Thyroid gland (tissue), 4 donors: ENCODE measurements at regions not wholly inside any gene's neighbourhood (a gene's known extent, or its start where the extent isn't known, plus 50 kb on each side); places are given as distances from the start of the nearest gene placed in this dataset. TPM values are rescaled to one million over a fixed set of nuclear protein-coding genes. Genes with fewer than 3 reads are reported as not detected.

Experiments
- DNase-seq, 2 donors: peaks; one replicate each; pipeline ENCODE4 v3.0.0-alpha.2; 2019
- H3K27ac ChIP-seq, 3 donors: fragments of 200-600 bp; sonication (generic); 1 replicate in 2 of 3; 2 replicates in 1 of 3; pipeline ENCODE4 v1.5.1; 2016 to 2019; ENCODE audit warnings: mild to moderate bottlenecking in 1 of 3, moderate library complexity in 1 of 3
- H3K27me3 ChIP-seq: fragments of 200-600 bp; sonication (generic); one replicate; pipeline ENCODE4 v1.5.1; 2019
- H3K36me3 ChIP-seq, 2 donors: fragments of 200-600 bp; sonication (generic); one replicate each; pipeline ENCODE4 v1.5.1; 2016 to 2019
- H3K4me1 ChIP-seq, 2 donors: fragments of 200-600 bp; sonication (generic); one replicate each; pipeline ENCODE4 v1.5.1; 2017 to 2019
- H3K4me3 ChIP-seq, 3 donors: fragments of 200-600 bp; sonication (generic); replicated peaks in 1 of 3; 1 replicate in 2 of 3; 2 replicates in 1 of 3; pipeline ENCODE4 v1.5.1; 2016; ENCODE audit warnings: mild to moderate bottlenecking in 1 of 3
- H3K9me3 ChIP-seq: fragments of 200-600 bp; sonication (generic); one replicate; pipeline ENCODE4 v1.5.1; 2017
- POLR2A ChIP-seq, 2 donors: fragments of 450-650 bp; IDR thresholded peaks; one replicate each; pipeline ENCODE4 v1.6.1; 2017; ENCODE audit warnings: antibody characterized with exemption in 2 of 2, mild to moderate bottlenecking in 2 of 2, moderate library complexity in 1 of 2
- WGBS, 2 donors: methylation state at CpG; one replicate each; pipeline ENCODE4 v1.1.5; 2017; 5-methylcytosine and 5-hydroxymethylcytosine counted together
- intact Hi-C: fragments of 100-400 bp; cut with DNase I; formaldehyde crosslinking; loops from one replicate; pipeline ENCODE4 v1.15.1; 2023
- small RNA-seq: library from RNA; depleted of rRNA; stranded (forward); fragments of <200 nt; gene quantifications from one replicate; pipeline ENCODE3, GENCODE V24; 2016
- TF ChIP-seq, protein P1 (sequence below), 6 experiments: fragments of 200-600 bp in 3 of 6; fragments of 450-650 bp in 3 of 6; sonication (generic) in 3 of 6; IDR thresholded peaks; one replicate each; pipeline ENCODE4 v1.5.1; 2016 to 2019; ENCODE audit warnings: antibody characterized with exemption in 6 of 6, mild to moderate bottlenecking in 2 of 6, inconsistent platforms in 1 of 6, moderate library complexity in 1 of 6

DNA sequence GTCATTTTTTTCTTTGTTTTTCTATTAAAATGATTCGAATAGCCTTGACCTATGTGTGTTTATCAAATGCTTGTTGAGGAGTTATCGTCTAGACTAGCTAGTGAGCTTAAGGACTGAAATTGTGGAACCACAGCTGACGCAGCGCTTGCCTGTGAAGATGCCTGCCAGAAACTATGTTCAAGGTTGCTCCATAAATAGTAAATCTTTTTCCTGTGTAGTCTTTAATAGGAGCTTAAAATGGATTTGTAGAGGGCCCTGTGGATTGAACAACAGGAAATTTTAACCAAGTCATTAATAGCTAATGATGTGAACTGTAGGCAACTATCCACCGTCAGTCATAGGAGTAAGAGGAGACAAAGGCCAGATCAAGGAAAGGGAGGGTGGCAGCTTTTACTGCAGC is 145.1 kb downstream of the GNAI1 start:
- Histone ChIP-seq H3K27me3 (no peaks in the 10 kb centered on the region), H3K4me1 (peaks cover 0 to 19% of the 10 kb centered on the region in 2 donors), H3K9me3 (no peaks in the 10 kb centered on the region), H3K4me3 (no peak overlapping the region), H3K27ac (no peak overlapping the region), H3K36me3 (no peaks in the 10 kb centered on the region)
- DNase-seq, result no peak
- WGBS, 2 donors, result 68 to 73% methylated on average over 5 of the region's 5 CpGs
- intact Hi-C loops, result loop anchor here (10.0 kb wide), 1 partner anchor 145 kb away; the partner anchor contains the start of gene GNAI1
- TF ChIP-seq, protein P1, sequence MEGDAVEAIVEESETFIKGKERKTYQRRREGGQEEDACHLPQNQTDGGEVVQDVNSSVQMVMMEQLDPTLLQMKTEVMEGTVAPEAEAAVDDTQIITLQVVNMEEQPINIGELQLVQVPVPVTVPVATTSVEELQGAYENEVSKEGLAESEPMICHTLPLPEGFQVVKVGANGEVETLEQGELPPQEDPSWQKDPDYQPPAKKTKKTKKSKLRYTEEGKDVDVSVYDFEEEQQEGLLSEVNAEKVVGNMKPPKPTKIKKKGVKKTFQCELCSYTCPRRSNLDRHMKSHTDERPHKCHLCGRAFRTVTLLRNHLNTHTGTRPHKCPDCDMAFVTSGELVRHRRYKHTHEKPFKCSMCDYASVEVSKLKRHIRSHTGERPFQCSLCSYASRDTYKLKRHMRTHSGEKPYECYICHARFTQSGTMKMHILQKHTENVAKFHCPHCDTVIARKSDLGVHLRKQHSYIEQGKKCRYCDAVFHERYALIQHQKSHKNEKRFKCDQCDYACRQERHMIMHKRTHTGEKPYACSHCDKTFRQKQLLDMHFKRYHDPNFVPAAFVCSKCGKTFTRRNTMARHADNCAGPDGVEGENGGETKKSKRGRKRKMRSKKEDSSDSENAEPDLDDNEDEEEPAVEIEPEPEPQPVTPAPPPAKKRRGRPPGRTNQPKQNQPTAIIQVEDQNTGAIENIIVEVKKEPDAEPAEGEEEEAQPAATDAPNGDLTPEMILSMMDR (IDR thresholded peaks at IDR 0.05), result no peak
- TF ChIP-seq POLR2A (IDR thresholded peaks at IDR 0.05), result no peak

DNA sequence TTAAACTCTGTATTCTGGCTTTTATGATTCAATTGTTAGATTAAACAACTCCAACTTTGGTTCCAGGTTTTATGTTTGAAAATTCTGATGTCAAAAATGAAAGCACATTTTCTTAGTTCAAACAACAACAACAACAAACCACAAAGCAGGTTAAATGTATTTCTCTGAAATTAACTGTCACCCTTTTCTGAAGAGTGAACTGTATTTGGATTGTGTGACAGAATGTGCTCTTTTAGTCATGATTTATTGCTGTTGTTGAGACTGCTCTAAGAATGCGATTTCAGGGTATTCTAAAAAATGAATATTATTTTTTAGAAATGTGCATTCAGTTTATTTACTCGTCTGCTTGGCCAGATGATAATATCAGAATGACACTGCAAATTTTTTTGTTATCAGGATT is 144.1 kb downstream of the GNAI1 start:
- no peak for DNase-seq
- intact Hi-C loops, result no loop called here
- TF ChIP-seq POLR2A (IDR thresholded peaks at IDR 0.05), result no peak
- TF ChIP-seq, protein P1 (IDR thresholded peaks at IDR 0.05), result no peak
- peaks cover 0 to 19% of the 10 kb centered on the region in 2 donors for H3K4me1 ChIP-seq
- H3K36me3 ChIP-seq, result no peaks in the 10 kb centered on the region
- WGBS, 2 donors, result 87 to 88% methylated on average over 2 of the region's 2 CpGs
- no peaks in the 10 kb centered on the region for H3K27me3 ChIP-seq
- H3K9me3 ChIP-seq, result no peaks in the 10 kb centered on the region
- no peak overlapping the region for H3K27ac ChIP-seq
- no peak overlapping the region for H3K4me3 ChIP-seq

DNA sequence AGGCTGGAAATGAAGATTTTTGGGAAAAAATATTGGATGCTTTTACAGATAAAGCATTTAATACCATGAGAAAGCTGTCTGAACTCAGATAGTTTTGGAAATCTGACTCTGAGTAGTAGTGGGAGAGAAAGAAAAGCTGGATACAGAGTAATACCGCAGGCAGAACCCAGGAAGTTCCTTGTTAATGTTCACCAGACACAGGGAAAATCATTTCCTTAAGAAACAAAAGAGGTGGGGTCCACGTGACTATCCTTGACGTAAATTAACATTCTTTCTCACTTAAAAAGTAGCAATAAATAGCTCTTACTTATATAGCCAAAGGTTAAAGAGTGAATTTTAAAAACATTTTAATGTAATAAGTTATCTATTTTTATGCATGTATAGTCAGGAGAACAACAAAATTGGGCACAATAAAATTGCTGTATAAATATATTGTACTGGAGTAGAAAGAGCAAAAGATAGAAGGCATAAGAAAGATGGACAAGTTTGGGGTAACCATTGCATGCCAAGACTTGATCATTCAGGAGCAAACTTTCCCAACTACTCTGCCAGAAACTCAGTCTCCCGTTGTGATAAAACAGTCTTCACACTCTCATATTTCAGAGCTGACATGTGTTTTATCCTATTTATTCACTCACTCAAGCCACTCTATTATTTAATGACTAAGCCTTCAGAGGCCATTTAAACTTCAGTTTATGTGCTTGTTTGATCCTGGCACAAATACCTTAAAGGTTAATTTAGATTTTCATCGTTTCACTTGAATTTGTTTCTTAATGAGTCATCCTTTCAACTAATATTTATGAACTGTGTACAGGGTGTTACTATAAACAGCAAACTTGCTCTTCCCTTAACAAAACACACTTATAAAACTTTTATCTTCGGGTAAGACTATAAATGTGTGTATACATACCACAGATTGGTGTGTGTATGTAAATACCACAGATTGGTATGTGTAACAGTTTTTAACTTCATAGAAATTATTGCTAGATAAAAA is 143.1 kb downstream of the GNAI1 start:
- Histone ChIP-seq H3K4me1 (peaks cover 0 to 19% of the 10 kb centered on the region in 2 donors), H3K4me3 (no peak overlapping the region), H3K9me3 (no peaks in the 10 kb centered on the region), H3K27ac (no peak overlapping the region), H3K27me3 (no peaks in the 10 kb centered on the region), H3K36me3 (no peaks in the 10 kb centered on the region)
- no peak for DNase-seq
- 65 to 67% methylated on average over 6 of the region's 6 CpGs for WGBS, 2 donors
- TF ChIP-seq POLR2A (IDR thresholded peaks at IDR 0.05), result no peak
- TF ChIP-seq, protein P1 (IDR thresholded peaks at IDR 0.05), result no peak
- intact Hi-C loops, result no loop called here

Small RNA genes lying in the stretch of these regions (small RNA-seq; reads per million reads assigned to genes)
- gene RN7SL35P (not detected), gene SNRPBP1 (not detected)
